Astrocyte (in vitro differentiated cells and primary cell): ENCODE measurements at regions not wholly inside any gene's neighbourhood (a gene's known extent, or its start where the extent isn't known, plus 50 kb on each side); places are given as distances from the start of the nearest gene placed in this dataset.
A peak's percentile ranks its signal among the peaks of the same experiment; 100 is the strongest.

Source experiments
- DNase-seq: peaks from one replicate; pipeline ENCODE4 v3.0.0-alpha.2; 2010; ENCODE audit warnings: low read depth
- FAIRE-seq: peaks from 2 replicates; lab custom pipeline; 2011; peaks lifted over from hg19 to GRCh38; lab: Jason Lieb, UNC
- H2AFZ ChIP-seq: 2 replicates; pipeline ENCODE4 v1.6.0; 2012; ENCODE audit warnings: low read depth, low read length, inconsistent platforms
- H3K27ac ChIP-seq: 2 replicates; pipeline ENCODE4 v1.5.1; 2011; ENCODE audit warnings: low read depth, low read length, inconsistent platforms
- H3K27me3 ChIP-seq: 2 replicates; pipeline ENCODE4 v1.6.0; 2011; ENCODE audit warnings: low read length, inconsistent platforms; ENCODE audit not compliant: insufficient read depth
- H3K36me3 ChIP-seq: 2 replicates; pipeline ENCODE4 v1.5.1; 2011; ENCODE audit warnings: low read length, inconsistent platforms; ENCODE audit not compliant: insufficient read depth
- H3K4me1 ChIP-seq: 2 replicates; pipeline ENCODE4 v1.5.1; 2011; ENCODE audit warnings: low read length, inconsistent platforms; ENCODE audit not compliant: insufficient read depth
- H3K4me2 ChIP-seq: 2 replicates; pipeline ENCODE4 v1.6.0; 2012; ENCODE audit warnings: low read length, inconsistent platforms
- H3K4me3 ChIP-seq: 2 replicates; pipeline ENCODE4 v1.5.1; 2011; ENCODE audit warnings: low read depth, mild to moderate bottlenecking, low read length, inconsistent platforms; ENCODE audit not compliant: insufficient read depth
- H3K79me2 ChIP-seq: 2 replicates; pipeline ENCODE4 v1.6.0; 2012; ENCODE audit warnings: mild to moderate bottlenecking, low read length, inconsistent platforms; ENCODE audit not compliant: insufficient read depth
- H3K9ac ChIP-seq: 2 replicates; pipeline ENCODE4 v1.6.0; 2012; ENCODE audit warnings: mild to moderate bottlenecking, low read length, inconsistent platforms
- H3K9me3 ChIP-seq: 2 replicates; pipeline ENCODE4 v1.5.1; 2012; ENCODE audit warnings: low read depth, mild to moderate bottlenecking, low read length, inconsistent platforms; ENCODE audit not compliant: insufficient read depth
- H4K20me1 ChIP-seq: 2 replicates; pipeline ENCODE4 v1.6.0; 2012; ENCODE audit warnings: low read length, inconsistent platforms; ENCODE audit not compliant: insufficient read depth
- H3K27ac Mint-ChIP-seq: one replicate; pipeline ENCODE4 v1.8.0; 2021; ENCODE audit warnings: mild to moderate bottlenecking, mixed read lengths; ENCODE audit not compliant: unreplicated experiment
- H3K27me3 Mint-ChIP-seq: one replicate; pipeline ENCODE4 v1.8.0; 2021; ENCODE audit warnings: low read depth, mixed read lengths; ENCODE audit not compliant: unreplicated experiment
- H3K36me3 Mint-ChIP-seq: one replicate; pipeline ENCODE4 v1.8.0; 2021; ENCODE audit warnings: low read depth, mixed read lengths; ENCODE audit not compliant: unreplicated experiment
- H3K4me1 Mint-ChIP-seq: one replicate; pipeline ENCODE4 v1.8.0; 2021; ENCODE audit warnings: low read depth, mixed read lengths; ENCODE audit not compliant: unreplicated experiment
- H3K4me3 Mint-ChIP-seq: one replicate; pipeline ENCODE4 v1.8.0; 2021; ENCODE audit warnings: mild to moderate bottlenecking, moderate library complexity, mixed read lengths; ENCODE audit not compliant: unreplicated experiment
- H3K9me3 Mint-ChIP-seq: one replicate; pipeline ENCODE4 v1.8.0; 2021; ENCODE audit warnings: mild to moderate bottlenecking, mixed read lengths; ENCODE audit not compliant: unreplicated experiment
- CTCF ChIP-seq: IDR thresholded peaks from 2 replicates; pipeline ENCODE4 v1.5.1; 2011; ENCODE audit warnings: low read depth, mild to moderate bottlenecking, inconsistent platforms, low read length, moderate library complexity; ENCODE audit not compliant: insufficient read depth
- EZH2 ChIP-seq: IDR thresholded peaks from 2 replicates; pipeline ENCODE4 v1.6.1; 2012; ENCODE audit warnings: mild to moderate bottlenecking, low read length, inconsistent platforms; ENCODE audit not compliant: insufficient read depth

- Mint-ChIP-seq H3K4me3 (no peak overlapping the region), H3K27ac (no peak overlapping the region), H3K4me1 (no peaks in the 10 kb centered on the region), H3K9me3 (no peaks in the 10 kb centered on the region), H3K36me3 (no peaks in the 10 kb centered on the region), H3K27me3 (no peaks in the 10 kb centered on the region)
- H3K4me2 ChIP-seq, result no peak overlapping the region
- FAIRE-seq (peak; percentile 23), DNase-seq (no peak)
- no peak overlapping the region for H3K4me3 ChIP-seq
- no peak overlapping the region for H3K9ac ChIP-seq
- no peak for TF ChIP-seq EZH2
- no peak for TF ChIP-seq CTCF
- H3K36me3 ChIP-seq, result no peaks in the 10 kb centered on the region
- H2AFZ ChIP-seq, result no peak overlapping the region
- peaks cover 2% of the 10 kb centered on the region for H3K9me3 ChIP-seq
- no peaks in the 10 kb centered on the region for H3K27me3 ChIP-seq
- no peaks in the 10 kb centered on the region for H3K79me2 ChIP-seq
- H4K20me1 ChIP-seq, result no peaks in the 10 kb centered on the region
- no peak overlapping the region for H3K27ac ChIP-seq
- H3K4me1 ChIP-seq, result no peaks in the 10 kb centered on the region
These were observed 254.6 kb upstream of the FAM47C start for GRCh38 chrX:36753602-36754001.

GRCh38 chrX:36787752-36788151 lies 220.4 kb upstream of the FAM47C start:
- FAIRE-seq (peak; percentile 20), DNase-seq (no peak)
- Histone ChIP-seq H3K4me1 (no peaks in the 10 kb centered on the region), H2AFZ (no peak overlapping the region), H3K36me3 (no peaks in the 10 kb centered on the region), H3K9ac (no peak overlapping the region), H3K9me3 (no peaks in the 10 kb centered on the region), H3K4me3 (no peak overlapping the region), H4K20me1 (no peaks in the 10 kb centered on the region), H3K27ac (no peak overlapping the region), H3K27me3 (no peaks in the 10 kb centered on the region), H3K79me2 (no peaks in the 10 kb centered on the region), H3K4me2 (no peak overlapping the region)
- Mint-ChIP-seq H3K4me1 (no peaks in the 10 kb centered on the region), H3K27me3 (no peaks in the 10 kb centered on the region), H3K4me3 (no peak overlapping the region), H3K27ac (no peak overlapping the region), H3K9me3 (no peaks in the 10 kb centered on the region), H3K36me3 (no peaks in the 10 kb centered on the region)
- no peak for TF ChIP-seq EZH2
- no peak for TF ChIP-seq CTCF

- no peak overlapping the region for H3K4me3 ChIP-seq
- no peak overlapping the region for H3K4me3 Mint-ChIP-seq
These were observed 205.0 kb upstream of the FAM47C start for GRCh38 chrX:36803151-36803550.

More at GRCh38 chrX:36803151-36803550, 205.0 kb upstream of the FAM47C start:
- Histone ChIP-seq H3K9me3 (no peaks in the 10 kb centered on the region), H3K4me2 (no peak overlapping the region), H3K27me3 (no peaks in the 10 kb centered on the region), H3K4me1 (no peaks in the 10 kb centered on the region), H4K20me1 (no peaks in the 10 kb centered on the region), H3K36me3 (no peaks in the 10 kb centered on the region), H2AFZ (no peak overlapping the region), H3K27ac (no peak overlapping the region), H3K9ac (no peak overlapping the region), H3K79me2 (no peaks in the 10 kb centered on the region)
- DNase-seq (no peak), FAIRE-seq (peak; percentile 69)
- no peak overlapping the region for H3K27ac Mint-ChIP-seq
- H3K36me3 Mint-ChIP-seq, result no peaks in the 10 kb centered on the region
- H3K4me1 Mint-ChIP-seq, result peaks cover 2% of the 10 kb centered on the region
- no peaks in the 10 kb centered on the region for H3K9me3 Mint-ChIP-seq
- no peaks in the 10 kb centered on the region for H3K27me3 Mint-ChIP-seq
- TF ChIP-seq EZH2 (no peak), CTCF (no peak)
